Activated T-helper 1 cell treated with anti-CD3 and anti-CD28 coated beads, Interleukin-2, amount 50 U/mL, for 16 hours (primary cell): ENCODE measurements at regions not wholly inside any gene's neighbourhood (a gene's known extent, or its start where the extent isn't known, plus 50 kb on each side); places are given as distances from the start of the nearest gene placed in this dataset.
A peak's percentile ranks its signal among the peaks of the same experiment; 100 is the strongest.
"Not testable (repeated sequence)": the region's sequence is repeated elsewhere in the genome, so short reads cannot be mapped to it uniquely, and the experiment has no call there.

ENCODE experiments used
- DNase-seq, 2 donors: peaks; one replicate each; pipeline ENCODE4 v3.0.0-alpha.2; 2020; ENCODE audit warnings: low read depth in 1 of 2, low spot score in 1 of 2

DNA sequence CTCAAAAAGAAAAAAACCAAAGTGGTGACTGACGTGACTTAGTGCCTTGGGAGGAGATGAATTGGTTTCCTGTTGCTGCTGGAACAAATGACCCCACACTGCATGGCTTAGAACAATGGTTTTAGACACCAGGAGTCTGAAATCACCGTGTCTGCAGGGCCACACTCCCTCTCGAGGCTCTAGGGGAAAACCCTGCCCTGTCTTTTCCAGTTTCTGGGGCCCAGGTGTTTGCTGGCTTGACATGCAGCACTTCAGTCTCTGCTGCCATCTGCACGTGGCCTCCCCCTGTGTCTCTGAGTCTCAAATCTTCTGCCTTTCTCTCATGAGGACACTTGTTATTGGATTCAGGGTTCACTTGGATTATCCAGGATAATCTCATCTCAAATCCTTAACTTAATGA is 323.8 kb upstream of the TNRC6C start:
- no peak for DNase-seq

DNA sequence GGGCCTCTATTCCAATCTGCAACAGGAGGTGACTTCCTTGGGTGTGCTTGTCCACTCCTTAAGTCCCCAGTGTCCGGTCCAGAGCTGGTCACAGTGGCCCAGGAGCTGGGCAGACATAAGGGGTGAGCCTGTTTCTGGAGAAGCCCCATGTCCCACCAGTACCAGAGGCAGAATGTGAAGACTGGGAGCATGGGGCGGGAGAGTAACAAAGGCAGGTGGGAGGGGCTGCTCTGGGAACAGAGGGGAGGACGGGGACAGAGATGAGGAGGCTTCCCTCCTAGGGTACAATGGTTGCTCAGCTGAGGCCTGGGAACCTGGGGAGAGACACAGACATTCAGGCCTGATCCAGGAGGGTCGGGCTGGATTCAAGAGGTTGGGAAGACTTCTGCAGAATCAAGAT is 323.3 kb upstream of the TNRC6C start:
- DNase-seq, result no peak

DNA sequence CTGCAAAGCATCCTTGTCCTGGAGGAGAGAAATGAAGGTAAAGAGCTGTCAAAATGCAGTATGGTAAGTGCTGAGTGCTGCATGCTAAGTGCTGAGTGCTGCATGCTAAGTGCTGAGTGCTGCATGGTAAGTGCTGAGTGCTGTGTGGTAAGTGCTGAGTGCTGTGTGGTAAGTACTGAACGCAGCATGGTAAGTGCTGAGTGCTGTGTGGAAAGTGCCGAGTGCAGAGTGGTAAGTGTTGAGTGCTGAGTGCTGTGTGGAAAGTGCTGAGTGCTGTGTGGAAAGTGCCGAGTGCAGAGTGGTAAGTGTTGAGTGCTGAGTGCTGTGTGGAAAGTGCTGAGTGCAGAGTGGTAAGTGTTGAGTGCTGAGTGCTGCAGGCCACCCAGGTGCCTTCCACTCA is 322.7 kb upstream of the TNRC6C start:
- DNase-seq, result not testable (repeated sequence)

DNA sequence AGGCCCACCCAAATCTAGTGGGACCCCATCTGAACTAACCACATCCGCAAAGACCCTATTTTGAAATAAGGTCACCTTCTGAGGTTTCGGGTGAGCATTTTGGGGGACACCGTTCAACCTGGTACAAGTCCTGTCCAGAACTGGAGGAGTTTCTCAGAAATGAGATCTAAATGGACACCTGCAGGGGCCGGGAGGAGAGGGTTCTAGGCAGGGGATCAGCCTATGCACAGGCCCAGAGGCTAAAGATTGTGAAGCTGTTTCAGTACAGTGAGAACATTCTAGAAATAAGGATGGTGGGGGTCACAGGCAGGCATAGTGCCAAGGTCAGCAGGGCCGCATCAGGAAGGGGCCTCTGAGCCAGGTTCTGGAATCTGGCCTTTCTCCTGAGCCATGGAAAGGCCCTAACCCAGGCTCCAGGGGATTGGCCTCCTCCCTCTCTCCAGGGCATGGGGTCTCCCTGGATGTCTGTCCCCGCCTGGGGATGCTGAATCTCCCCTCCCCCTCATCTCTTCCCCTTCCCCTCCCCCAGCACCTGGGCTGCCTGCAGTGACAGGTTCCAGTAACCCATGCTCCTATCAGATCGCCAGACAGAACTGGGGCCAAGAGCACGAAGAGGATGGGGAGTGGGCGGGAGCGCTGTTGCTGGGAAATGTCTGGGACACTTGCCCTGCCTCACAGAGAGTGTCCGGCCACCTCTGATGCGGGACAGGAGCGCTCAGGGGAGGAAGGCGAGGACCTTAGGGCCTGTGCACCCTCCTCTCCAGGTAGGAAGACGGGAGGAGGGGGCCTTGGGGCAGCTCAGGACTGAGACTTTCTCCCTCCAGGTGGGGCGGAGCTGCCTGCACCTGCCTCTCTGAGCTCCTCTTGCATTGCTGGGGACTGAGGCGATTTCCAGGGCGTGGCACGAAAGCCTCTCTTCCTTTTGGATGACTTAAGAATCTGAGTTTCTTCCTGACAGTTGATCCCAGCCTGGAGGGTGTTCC is 321.4 kb upstream of the TNRC6C start:
- DNase-seq, result no peak

DNA sequence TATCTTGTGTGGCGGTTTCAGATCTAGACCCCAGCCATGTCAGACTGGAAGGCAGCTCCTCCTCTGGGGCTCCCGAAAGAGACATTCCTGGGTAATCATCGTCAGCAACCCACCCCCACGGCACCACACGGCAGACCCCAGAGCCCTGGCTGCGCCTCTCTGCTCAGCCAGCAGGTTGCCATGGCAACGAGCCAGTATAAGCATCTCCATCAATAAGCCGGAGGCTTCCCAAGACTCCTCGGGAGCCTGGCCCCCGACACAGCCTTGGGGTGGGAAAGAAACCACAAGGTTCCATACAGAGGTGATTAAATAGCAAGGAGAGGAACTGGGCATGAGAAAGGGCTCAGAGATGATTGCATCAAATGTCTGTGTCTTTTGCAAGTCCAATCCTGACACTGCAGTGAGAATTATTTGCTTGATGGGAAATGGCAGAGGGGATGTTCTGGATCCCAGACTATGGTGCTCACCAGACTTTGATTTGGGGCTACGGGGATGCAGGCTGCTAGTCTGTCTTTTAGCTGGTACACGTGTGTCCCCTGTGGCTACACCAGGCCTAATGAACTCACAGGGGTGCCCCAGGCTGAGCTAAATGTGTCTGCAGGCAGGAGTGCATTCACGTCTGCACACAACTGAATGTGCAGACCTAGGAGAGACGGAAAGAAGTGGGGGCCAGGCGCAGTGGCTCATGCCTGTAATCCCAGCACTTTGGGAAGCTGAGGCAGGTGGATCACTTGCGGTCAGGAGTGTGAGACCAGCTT is 320.5 kb upstream of the TNRC6C start:
- no peak for DNase-seq

DNA sequence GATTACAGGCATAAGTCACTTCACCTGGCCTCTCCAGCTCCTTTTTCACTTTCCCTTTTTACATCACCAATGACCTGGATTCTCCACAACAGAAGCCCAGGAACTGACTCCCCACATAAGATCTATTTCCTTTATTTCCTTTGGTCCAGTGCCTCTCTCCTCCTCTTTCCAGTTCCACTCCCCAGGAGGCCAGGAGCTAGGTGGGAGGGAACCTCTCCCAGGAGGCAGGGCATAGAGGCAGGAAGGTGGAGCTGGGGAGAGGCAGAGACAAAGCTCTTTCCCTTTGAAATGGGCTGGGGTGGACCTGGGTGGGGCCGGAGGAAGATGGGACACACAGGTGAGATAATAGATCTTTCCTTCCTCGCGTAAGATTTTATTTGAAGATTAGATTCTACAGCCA is 318.3 kb upstream of the TNRC6C start:
- no peak for DNase-seq

DNA sequence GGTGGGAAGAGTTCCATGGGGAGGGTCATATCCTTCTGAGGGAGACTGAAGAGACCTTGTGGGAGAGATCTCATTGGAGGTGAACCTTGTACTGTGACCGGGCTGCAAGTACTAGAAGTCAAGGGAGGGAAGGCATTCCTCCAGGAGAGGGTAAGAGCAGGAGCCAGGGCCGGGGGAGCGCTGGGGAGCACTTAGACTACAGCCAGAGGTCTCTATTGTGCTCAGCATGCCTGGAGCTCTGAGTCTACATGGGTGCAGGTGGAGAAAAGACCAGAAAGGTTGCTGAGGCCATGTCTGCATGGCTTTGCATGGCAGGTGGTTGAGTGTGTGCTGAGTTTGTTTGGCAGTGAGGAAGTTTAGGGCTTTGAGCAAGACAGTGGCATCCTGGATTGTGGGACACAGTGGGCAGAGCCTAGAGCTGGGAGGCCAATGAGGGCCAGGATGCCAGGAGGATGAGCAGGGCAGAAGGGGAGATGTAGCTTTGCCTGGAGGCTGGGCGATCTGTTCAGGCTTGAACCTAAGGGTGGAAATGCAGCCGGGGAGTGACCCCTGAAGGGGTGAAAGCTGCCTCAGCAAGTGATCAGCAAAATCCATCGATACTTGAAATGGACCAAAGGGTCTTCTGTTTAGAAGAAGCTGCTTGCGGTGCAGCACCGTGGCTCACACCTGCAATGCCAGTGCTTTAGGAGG is 317.4 kb upstream of the TNRC6C start:
- no peak for DNase-seq

DNA sequence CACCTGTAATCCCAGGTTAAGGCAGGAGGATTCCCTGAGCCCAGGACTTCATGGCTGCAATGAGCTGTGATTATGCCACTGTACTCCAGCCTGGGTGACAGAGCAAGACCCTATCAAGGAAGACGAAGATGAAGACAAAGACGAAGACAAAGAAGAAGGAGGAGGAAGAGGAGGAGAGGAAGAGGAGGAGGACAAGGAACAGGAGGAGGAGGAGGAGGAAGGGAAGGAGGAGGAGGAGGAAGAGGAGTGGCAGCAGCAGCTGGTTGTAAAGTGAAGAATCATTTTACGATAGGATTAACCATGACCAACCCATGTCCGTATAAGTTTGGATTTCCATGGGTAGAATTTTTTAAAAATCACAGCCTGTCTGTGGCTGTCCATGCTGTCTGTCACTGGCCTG is 316.8 kb upstream of the TNRC6C start:
- DNase-seq, result no peak

DNA sequence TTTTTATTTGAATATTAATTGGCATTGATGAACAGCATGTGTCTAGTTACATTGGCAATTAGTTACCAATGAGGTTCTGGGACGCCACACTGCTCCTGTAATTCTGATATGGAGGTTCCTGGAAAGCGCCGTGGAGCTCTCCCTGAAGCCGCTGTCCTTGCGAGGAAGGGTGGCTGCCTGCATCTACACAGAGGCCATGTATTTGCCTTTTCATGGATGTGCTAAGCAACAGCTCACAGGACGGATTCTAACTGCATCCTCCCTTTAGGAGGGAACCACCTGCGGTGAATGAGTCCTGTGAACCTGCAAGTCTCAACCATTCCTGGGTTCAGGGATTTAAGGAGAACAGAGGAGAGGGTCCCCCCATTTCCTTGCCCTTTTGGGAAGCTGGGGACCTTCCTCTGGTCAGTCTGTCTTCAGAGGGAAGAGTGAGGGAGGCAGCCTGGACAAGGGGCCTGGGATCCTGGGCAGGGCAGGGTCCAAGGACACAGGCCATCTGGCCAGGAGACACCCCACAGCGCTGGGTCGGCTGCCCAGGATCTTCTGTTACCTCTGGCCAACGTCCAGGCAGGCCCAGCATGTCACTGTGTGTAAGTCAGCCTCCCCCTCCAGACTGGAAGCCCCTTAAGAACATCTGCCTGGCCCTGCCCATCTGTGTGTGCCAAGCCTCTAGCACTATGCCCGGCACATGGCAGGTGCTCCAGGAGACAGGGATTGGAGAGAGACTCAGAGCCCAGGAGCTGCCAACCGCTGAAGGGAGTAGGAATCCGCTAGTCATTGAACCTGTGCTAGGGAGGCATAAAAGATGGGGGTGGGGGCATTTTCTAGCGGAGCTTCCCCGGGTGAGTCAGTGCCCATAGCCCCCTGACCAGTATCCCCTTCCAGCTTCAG is 314.1 kb upstream of the TNRC6C start:
- no peak for DNase-seq

DNA sequence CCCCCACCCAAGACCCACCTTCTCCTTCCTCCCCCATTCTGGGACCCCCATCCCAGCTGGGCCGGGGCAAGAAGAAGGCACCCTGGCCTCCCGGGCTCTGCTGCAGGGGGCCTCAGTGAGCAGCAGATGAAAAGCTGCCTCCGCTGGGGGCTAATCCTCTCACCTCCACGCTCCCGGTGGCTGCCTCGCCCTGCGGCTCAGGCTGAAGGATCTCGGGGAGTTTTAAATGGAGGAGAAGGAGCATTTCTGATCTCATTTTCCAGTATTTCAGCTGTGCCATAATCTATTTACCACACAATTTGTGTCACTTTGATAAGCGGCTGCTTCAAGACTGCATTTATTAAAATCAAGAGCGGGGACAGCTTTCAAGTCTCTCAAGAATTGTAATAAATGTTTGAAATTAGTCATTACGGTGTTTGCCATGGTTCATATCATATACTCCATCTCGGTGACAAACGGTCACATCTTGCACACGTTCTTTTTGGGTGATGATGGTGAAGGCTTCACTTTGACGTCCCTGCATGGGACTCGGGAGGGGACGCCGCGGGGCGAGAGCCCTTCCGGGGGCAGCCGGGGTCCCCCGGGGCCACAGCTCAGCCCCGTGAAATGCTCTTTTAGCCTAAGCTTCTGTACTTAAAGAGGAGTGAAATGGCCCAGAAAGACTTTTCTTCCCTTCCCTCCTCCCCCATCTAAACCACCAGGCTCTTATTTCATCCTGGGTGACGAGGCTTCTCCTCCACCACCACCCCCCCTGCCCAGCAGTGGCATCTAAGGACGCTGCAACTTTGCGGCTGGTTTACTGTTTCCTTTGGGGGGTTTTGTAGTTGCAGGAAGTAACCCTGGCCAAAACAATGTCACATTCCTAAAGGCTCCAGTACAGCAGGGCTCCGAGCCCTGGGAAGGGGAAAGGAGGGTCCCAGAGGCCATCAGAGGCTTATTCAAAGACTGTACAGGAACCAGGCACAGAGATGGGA is 313.1 kb upstream of the TNRC6C start:
- peak; percentile 15 to 21 for DNase-seq

DNA sequence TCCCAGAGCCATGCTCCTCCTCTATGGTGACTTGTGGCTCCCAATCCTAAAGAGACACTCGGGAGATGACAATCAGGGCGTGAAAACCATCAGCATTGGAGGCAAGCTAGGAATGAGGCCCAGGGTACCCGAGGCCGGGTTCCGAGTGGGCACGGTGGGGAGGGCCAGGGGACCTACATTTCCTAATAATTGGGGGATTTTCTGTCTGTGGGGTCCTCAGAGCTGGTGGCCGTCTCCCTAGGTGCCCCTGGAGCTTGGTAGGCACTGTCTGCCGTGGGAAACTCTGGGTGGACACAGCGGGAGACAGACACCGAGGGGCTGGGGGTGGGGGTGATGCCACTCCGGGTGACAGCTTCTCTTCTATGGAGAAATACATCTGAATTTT is 312.5 kb upstream of the TNRC6C start:
- DNase-seq, result no peak

DNA sequence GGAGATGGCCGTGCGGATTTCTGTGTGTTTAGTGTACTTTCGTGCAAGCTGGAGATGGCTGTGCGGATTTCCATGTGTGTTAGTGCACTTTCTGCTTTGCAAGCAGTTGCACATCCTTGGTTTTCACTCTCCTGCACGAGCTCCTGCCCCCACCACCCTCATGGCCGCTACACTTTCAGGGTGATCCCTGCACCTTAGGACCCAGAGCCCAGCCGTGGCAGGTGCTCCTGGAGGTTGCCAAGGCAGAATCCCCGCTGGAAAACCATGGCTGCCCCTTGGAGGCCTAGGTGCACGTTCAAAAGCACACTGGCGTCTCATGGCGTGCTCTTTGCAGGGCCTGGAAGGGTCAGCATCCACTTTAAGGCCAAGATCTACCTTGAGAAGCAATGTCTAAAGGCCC is 311.0 kb upstream of the TNRC6C start:
- DNase-seq, result no peak

DNA sequence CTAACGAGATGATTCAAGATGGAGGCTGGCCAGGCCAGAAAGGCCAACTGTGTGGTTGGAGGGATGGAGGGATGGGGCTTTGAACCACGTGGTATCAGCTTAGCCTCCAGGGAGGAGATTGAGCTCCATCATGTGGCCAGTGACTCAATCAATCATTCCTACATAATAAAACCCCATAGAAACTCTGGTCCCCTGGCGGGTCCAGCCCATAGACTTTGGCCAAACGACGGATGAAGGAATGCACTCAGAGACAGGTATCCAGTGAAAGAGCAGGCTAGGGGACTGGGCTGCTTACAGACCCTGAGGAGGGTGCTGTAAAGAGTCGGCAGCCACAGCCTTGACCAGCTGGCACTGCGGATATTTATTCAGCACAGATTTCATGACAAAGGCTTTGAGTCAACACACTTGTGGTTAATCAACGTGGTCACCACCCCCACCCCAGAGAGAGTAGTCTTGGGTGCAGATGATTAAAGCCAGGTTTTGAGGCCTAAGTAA is 308.7 kb upstream of the TNRC6C start:
- DNase-seq, result no peak

DNA sequence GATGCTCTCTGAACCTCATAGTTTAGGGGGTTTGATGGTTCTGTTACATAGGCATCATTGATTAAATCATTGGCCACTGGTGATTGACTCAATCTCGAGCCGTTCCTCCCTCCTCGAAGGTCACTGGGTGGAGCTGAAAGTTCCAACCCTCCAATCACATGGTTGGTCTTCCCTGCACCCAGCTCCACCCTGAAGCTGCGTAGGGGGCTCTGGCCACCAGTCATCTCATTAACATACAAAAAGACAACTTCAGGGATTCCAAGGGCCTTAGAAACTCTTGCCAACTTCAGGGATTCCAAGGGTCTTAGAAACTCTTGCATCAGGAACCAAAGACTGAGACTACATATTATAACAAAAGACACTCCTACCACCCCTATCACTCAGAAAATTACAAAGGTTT is 306.5 kb upstream of the TNRC6C start:
- no peak for DNase-seq

DNA sequence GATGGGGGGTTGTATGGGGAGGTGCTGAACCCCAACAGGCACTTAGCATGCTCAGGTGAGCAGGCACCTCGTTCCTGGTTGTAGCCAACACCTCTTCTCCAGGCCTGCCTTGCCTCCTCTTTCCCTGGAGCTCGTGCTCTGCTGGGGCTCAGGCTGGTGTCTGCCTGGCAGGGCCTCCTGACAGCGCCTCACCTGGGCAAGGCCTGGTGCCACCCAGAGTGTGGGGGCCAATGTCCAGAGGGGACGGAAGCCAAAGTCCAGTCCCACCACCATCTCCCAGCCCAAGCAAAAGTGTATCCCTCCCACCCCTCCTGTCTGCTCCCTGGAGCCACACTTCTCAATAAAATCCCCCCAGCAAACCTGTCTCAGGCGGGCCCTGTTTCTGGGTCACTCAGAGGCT is 304.2 kb upstream of the TNRC6C start:
- DNase-seq, result no peak

DNA sequence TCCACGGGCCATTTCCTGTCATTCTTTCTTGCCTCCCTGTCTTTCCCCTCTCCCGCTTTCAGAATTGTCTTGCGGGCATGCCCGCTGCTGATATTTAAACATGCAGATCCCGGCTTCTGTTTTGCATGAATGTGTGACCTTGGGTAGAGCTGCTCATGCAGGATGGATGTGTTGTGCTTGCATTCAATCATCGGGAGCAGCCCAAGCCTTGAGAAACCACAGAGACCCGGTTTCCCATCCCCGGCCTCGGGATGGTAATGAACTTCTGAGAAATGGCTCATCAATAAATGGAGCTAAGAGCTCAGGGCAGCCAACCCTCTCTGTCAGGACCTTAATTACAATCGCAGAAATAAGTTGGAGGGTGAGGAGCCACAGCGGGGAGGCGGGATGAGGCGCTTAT is 303.7 kb upstream of the TNRC6C start:
- DNase-seq, result no peak

DNA sequence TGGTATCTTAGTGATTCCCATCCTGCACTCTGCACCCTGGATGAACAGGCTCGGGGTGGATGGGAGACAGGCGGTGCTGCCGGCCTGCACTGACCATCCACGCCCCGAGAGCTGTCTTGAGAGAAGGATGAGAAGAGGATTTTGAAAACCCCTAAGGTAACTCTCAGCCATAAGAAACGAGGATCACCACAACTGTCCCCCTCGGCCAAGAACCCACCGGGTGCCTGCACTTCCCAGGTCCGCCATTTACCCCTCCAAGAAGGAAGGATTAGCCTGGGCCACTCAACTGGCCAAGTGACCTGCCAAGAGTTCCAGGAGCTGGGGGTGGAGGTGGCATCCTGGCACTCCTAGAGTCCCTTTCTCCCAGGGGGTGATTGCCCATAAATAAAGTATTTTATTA is 302.4 kb upstream of the TNRC6C start:
- DNase-seq, result no peak

DNA sequence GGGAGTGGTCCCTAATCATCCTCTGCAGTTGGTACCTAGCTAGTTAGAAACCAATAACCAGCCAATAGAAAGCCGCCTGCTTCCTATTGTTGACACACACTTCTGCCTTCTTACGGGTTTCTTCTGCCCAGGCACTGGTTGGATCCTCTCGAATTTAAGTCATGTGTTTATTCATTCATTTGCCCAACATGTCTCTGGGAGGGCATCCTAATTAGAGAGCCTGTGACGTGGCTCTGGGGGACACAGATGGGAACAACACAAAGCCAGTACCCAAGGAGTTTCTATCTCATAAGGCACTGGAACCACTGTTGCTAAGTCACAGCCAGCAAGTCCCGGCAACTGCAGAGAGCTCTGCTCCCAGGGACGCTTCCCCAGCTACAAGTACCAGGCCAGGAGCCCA is 300.7 kb upstream of the TNRC6C start:
- no peak for DNase-seq

DNA sequence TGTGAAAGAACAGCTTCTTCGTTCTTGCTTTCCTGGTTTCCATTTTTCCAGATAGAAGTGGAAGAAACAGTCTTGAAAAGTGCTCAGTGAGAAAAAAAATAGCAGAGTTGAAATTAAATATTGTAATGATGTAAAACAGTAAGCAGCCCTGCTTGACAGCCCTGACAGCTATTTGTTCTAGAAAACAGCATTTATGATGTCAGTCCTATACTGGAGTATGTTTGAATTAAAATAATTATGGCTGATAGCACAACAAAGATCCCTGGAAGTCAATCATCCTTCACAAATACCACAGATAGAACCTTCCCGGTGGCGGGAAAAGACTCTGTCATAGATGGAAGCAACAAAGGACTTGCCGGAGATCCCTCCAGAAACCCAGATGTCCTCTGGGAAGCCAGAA is 298.0 kb upstream of the TNRC6C start:
- no peak for DNase-seq
